ENCODE measurements at regions not wholly inside any gene's neighbourhood (a gene's known extent, or its start where the extent isn't known, plus 50 kb on each side); places are given as distances from the start of the nearest gene placed in this dataset.
"Not testable (repeated sequence)": the region's sequence is repeated elsewhere in the genome, so short reads cannot be mapped to it uniquely, and the experiment has no call there.

- DNase-seq (ENCODE audit: low read depth in 2 of 2) = no peak
Measured at GRCh38 chrX:40373641-40374040, 207.1 kb upstream of the ATP6AP2 start.

GRCh38 chrX:40373025-40373424 lies 207.7 kb upstream of the ATP6AP2 start:
- no peak for DNase-seq (ENCODE audit: low read depth in 2 of 2)

- no peak for DNase-seq (ENCODE audit: low read depth in 2 of 2)
Measured at GRCh38 chrX:40371376-40371775, 209.4 kb upstream of the ATP6AP2 start.

- no peak for DNase-seq (ENCODE audit: low read depth in 2 of 2)
Measured at GRCh38 chrX:40368611-40369061, 212.1 kb upstream of the ATP6AP2 start.

- DNase-seq (ENCODE audit: low read depth in 2 of 2) = no peak
Measured at GRCh38 chrX:40366661-40367060, 214.1 kb upstream of the ATP6AP2 start.

GRCh38 chrX:40362291-40362690 lies 218.5 kb upstream of the ATP6AP2 start:
- not testable (repeated sequence) for DNase-seq (ENCODE audit: low read depth in 2 of 2)

GRCh38 chrX:40360557-40360956 lies 220.2 kb upstream of the ATP6AP2 start:
- DNase-seq (ENCODE audit: low read depth in 2 of 2) = no peak

- DNase-seq (ENCODE audit: low read depth in 2 of 2) = no peak
Measured at GRCh38 chrX:40359593-40359992, 221.2 kb upstream of the ATP6AP2 start.

- DNase-seq (ENCODE audit: low read depth in 2 of 2) = no peak
Measured at GRCh38 chrX:40358994-40359393, 221.8 kb upstream of the ATP6AP2 start.

- DNase-seq (ENCODE audit: low read depth in 2 of 2) = no peak
Measured at GRCh38 chrX:40349251-40349650, 231.5 kb upstream of the ATP6AP2 start.

- DNase-seq (ENCODE audit: low read depth in 2 of 2) = no peak
Measured at GRCh38 chrX:40346379-40346778, 234.4 kb upstream of the ATP6AP2 start.

- no peak for DNase-seq (ENCODE audit: low read depth in 2 of 2)
Measured at GRCh38 chrX:40343319-40343718, 237.5 kb upstream of the ATP6AP2 start.

- no peak for DNase-seq (ENCODE audit: low read depth in 2 of 2)
Measured at GRCh38 chrX:40340116-40340515, 240.7 kb upstream of the ATP6AP2 start.

- no peak for DNase-seq (ENCODE audit: low read depth in 2 of 2)
Measured at GRCh38 chrX:40333344-40333743, 235.6 kb upstream of the BCOR start.

GRCh38 chrX:40331762-40332161 lies 234.0 kb upstream of the BCOR start:
- no peak for DNase-seq (ENCODE audit: low read depth in 2 of 2)

- DNase-seq (ENCODE audit: low read depth in 2 of 2) = no peak
Measured at GRCh38 chrX:40331353-40331752, 233.6 kb upstream of the BCOR start.

- DNase-seq (ENCODE audit: low read depth in 2 of 2) = no peak
Measured at GRCh38 chrX:40329616-40330015, 231.9 kb upstream of the BCOR start.

- no peak for DNase-seq (ENCODE audit: low read depth in 2 of 2)
Measured at GRCh38 chrX:40327085-40327484, 229.3 kb upstream of the BCOR start.

- DNase-seq (ENCODE audit: low read depth in 2 of 2) = no peak
Measured at GRCh38 chrX:40326186-40326965, 228.6 kb upstream of the BCOR start.

- no peak for DNase-seq (ENCODE audit: low read depth in 2 of 2)
Measured at GRCh38 chrX:40325161-40325560, 227.4 kb upstream of the BCOR start.

- no peak for DNase-seq (ENCODE audit: low read depth in 2 of 2)
Measured at GRCh38 chrX:40323977-40324376, 226.2 kb upstream of the BCOR start.

GRCh38 chrX:40320819-40321218 lies 223.1 kb upstream of the BCOR start:
- no peak for DNase-seq (ENCODE audit: low read depth in 2 of 2)

- DNase-seq (ENCODE audit: low read depth in 2 of 2) = no peak
Measured at GRCh38 chrX:40318801-40319200, 221.0 kb upstream of the BCOR start.

GRCh38 chrX:40318076-40318475 lies 220.3 kb upstream of the BCOR start:
- no peak for DNase-seq (ENCODE audit: low read depth in 2 of 2)
